ENCODE measurements at regions not wholly inside any gene's neighbourhood (a gene's known extent, or its start where the extent isn't known, plus 50 kb on each side); places are given as distances from the start of the nearest gene placed in this dataset.
"Not testable (repeated sequence)": the region's sequence is repeated elsewhere in the genome, so short reads cannot be mapped to it uniquely, and the experiment has no call there.

DNA sequence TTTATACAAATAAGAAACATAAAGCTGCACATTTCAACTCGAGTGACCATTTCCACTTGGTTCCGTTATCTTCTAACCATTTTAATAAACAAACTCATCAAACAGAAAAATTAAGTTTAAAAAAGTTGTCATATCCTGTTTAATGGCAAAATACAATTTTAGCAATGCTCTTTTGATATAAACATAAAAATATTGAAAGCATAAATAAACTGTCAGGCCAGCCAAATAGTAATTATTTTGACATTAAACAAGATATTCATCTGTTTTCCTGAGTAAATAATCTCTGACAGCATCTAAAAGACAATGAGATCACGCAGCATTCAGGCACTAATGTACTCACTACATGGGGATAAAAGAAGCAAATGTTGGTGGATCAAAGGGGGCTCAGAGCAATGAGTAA is 145.3 kb upstream of the ATP5MC3 start:
- Histone ChIP-seq H2AFZ (ENCODE audit: low read length) (no peak overlapping the region), H4K20me1 (ENCODE audit: insufficient read depth, low read length) (no peaks in the 10 kb centered on the region), H3K79me2 (ENCODE audit: insufficient read depth, low read length) (no peaks in the 10 kb centered on the region), H3K4me2 (ENCODE audit: low read length) (no peak overlapping the region), H3K36me3 (ENCODE audit: insufficient read depth, low read length) (no peaks in the 10 kb centered on the region), H3K9me2 (ENCODE audit: low read depth, low read length) (no peaks in the 10 kb centered on the region), H3K27ac (ENCODE audit: low read depth, low read length, poor library complexity, severe bottlenecking) (no peak overlapping the region), H3K4me3 (ENCODE audit: low read depth, low read length, poor library complexity, severe bottlenecking) (no peak overlapping the region), H3K27me3 (ENCODE audit: insufficient read depth, low read length) (no peaks in the 10 kb centered on the region), H3F3A (ENCODE audit: insufficient read depth, low read length) (no peaks in the 10 kb centered on the region), H3K4me1 (ENCODE audit: insufficient read depth, low read length, severe bottlenecking) (no peaks in the 10 kb centered on the region), H3K9ac (ENCODE audit: low read length) (no peak overlapping the region), H3K9me3 (ENCODE audit: low read length) (no peaks in the 10 kb centered on the region)
- TF ChIP-seq EZH2 (IDR thresholded peaks at IDR 0.05; ENCODE audit: borderline replicate concordance, low read length) = no peak

DNA sequence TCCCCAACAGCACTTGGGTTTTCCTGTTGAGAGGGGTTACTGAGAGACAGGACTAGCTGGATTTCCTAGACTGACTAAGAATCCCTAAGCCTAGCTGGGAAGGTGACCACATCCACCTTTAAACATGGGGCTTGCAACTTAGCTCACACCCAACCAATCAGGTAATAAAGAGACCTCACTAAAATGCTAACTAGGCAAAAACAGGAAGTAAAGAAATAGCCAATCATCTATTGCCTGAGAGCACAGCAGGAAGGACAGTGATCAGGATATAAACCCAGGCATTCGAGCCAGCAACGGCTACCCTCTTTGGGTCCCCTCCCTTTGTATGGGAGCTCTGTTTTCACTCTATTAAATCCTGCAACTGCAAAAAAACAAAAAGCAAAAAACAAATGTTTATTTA is 144.7 kb upstream of the ATP5MC3 start:
- not testable (repeated sequence) for H4K20me1 ChIP-seq (ENCODE audit: insufficient read depth, low read length); H2AFZ ChIP-seq (ENCODE audit: low read length); H3K79me2 ChIP-seq (ENCODE audit: insufficient read depth, low read length); H3K27me3 ChIP-seq (ENCODE audit: insufficient read depth, low read length); H3K9me3 ChIP-seq (ENCODE audit: low read length); H3F3A ChIP-seq (ENCODE audit: insufficient read depth, low read length); H3K4me2 ChIP-seq (ENCODE audit: low read length); H3K9me2 ChIP-seq (ENCODE audit: low read depth, low read length); H3K27ac ChIP-seq (ENCODE audit: low read depth, low read length, poor library complexity, severe bottlenecking); H3K36me3 ChIP-seq (ENCODE audit: insufficient read depth, low read length); H3K9ac ChIP-seq (ENCODE audit: low read length); H3K4me3 ChIP-seq (ENCODE audit: low read depth, low read length, poor library complexity, severe bottlenecking); H3K4me1 ChIP-seq (ENCODE audit: insufficient read depth, low read length, severe bottlenecking)

DNA sequence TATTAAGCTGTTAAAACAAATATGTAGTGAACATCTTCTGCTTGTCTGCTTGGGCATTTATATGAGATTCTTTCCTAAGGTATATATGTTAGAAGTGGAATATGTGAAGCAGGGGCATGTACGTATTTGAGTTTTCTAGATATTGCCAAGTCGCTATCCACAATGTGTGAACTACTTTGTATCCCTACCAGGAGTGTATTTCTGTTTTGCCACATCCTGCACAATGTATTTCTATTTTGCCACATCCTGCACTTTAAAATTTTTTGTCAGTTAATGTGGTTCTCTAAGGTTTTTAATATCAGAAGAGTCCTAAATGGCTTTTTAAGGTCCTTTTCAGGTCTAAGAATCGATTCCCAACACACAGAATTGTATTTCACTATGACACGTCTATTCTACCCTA is 141.7 kb upstream of the ATP5MC3 start:
- H3K27me3 ChIP-seq (ENCODE audit: insufficient read depth, low read length) = no peaks in the 10 kb centered on the region
- H3K9me3 ChIP-seq (ENCODE audit: low read length) = no peaks in the 10 kb centered on the region
- no peaks in the 10 kb centered on the region for H3F3A ChIP-seq (ENCODE audit: insufficient read depth, low read length)
- no peak overlapping the region for H3K27ac ChIP-seq (ENCODE audit: low read depth, low read length, poor library complexity, severe bottlenecking)
- H3K9ac ChIP-seq (ENCODE audit: low read length) = no peak overlapping the region
- H4K20me1 ChIP-seq (ENCODE audit: insufficient read depth, low read length) = no peaks in the 10 kb centered on the region
- no peak for TF ChIP-seq EZH2 (IDR thresholded peaks at IDR 0.05; ENCODE audit: borderline replicate concordance, low read length)
- TF ChIP-seq, protein P1, sequence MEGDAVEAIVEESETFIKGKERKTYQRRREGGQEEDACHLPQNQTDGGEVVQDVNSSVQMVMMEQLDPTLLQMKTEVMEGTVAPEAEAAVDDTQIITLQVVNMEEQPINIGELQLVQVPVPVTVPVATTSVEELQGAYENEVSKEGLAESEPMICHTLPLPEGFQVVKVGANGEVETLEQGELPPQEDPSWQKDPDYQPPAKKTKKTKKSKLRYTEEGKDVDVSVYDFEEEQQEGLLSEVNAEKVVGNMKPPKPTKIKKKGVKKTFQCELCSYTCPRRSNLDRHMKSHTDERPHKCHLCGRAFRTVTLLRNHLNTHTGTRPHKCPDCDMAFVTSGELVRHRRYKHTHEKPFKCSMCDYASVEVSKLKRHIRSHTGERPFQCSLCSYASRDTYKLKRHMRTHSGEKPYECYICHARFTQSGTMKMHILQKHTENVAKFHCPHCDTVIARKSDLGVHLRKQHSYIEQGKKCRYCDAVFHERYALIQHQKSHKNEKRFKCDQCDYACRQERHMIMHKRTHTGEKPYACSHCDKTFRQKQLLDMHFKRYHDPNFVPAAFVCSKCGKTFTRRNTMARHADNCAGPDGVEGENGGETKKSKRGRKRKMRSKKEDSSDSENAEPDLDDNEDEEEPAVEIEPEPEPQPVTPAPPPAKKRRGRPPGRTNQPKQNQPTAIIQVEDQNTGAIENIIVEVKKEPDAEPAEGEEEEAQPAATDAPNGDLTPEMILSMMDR (IDR thresholded peaks at IDR 0.05; ENCODE audit: low read length) = no peak
- no peaks in the 10 kb centered on the region for H3K4me1 ChIP-seq (ENCODE audit: insufficient read depth, low read length, severe bottlenecking)
- H3K9me2 ChIP-seq (ENCODE audit: low read depth, low read length) = no peaks in the 10 kb centered on the region
- H3K79me2 ChIP-seq (ENCODE audit: insufficient read depth, low read length) = no peaks in the 10 kb centered on the region
- no peaks in the 10 kb centered on the region for H3K36me3 ChIP-seq (ENCODE audit: insufficient read depth, low read length)
- no peak overlapping the region for H3K4me3 ChIP-seq (ENCODE audit: low read depth, low read length, poor library complexity, severe bottlenecking)
- H3K4me2 ChIP-seq (ENCODE audit: low read length) = no peak overlapping the region
- no peak overlapping the region for H2AFZ ChIP-seq (ENCODE audit: low read length)

DNA sequence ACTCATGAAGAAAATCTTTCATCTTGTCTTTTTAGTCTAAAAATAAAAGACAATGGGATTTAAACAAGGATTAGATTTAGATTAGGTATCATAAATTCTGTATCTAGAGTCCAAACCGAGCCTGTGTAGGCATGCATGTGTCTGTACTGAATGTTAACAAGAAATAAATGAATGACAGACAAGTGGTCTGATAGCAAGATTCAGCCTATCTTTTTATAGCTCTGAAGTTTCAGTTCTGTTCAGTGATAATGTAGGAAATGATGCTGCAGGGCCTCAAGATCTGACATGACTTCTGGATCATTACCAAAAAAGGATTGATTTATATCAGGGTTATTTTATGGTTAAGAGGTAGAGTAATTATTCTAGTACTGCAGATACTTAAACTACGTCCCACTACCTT is 137.0 kb upstream of the ATP5MC3 start:
- H3F3A ChIP-seq (ENCODE audit: insufficient read depth, low read length) = no peaks in the 10 kb centered on the region
- H3K4me3 ChIP-seq (ENCODE audit: low read depth, low read length, poor library complexity, severe bottlenecking) = no peak overlapping the region
- no peak overlapping the region for H2AFZ ChIP-seq (ENCODE audit: low read length)
- no peaks in the 10 kb centered on the region for H3K36me3 ChIP-seq (ENCODE audit: insufficient read depth, low read length)
- no peaks in the 10 kb centered on the region for H4K20me1 ChIP-seq (ENCODE audit: insufficient read depth, low read length)
- H3K27me3 ChIP-seq (ENCODE audit: insufficient read depth, low read length) = no peaks in the 10 kb centered on the region
- H3K9me2 ChIP-seq (ENCODE audit: low read depth, low read length) = no peaks in the 10 kb centered on the region
- H3K9ac ChIP-seq (ENCODE audit: low read length) = no peak overlapping the region
- no peaks in the 10 kb centered on the region for H3K79me2 ChIP-seq (ENCODE audit: insufficient read depth, low read length)
- H3K9me3 ChIP-seq (ENCODE audit: low read length) = no peaks in the 10 kb centered on the region
- TF ChIP-seq, protein P1 (IDR thresholded peaks at IDR 0.05; ENCODE audit: low read length) = no peak
- TF ChIP-seq EZH2 (IDR thresholded peaks at IDR 0.05; ENCODE audit: borderline replicate concordance, low read length) = no peak
- no peak overlapping the region for H3K4me2 ChIP-seq (ENCODE audit: low read length)
- no peaks in the 10 kb centered on the region for H3K4me1 ChIP-seq (ENCODE audit: insufficient read depth, low read length, severe bottlenecking)
- H3K27ac ChIP-seq (ENCODE audit: low read depth, low read length, poor library complexity, severe bottlenecking) = no peak overlapping the region
